ENCODE measurements at regions not wholly inside any gene's neighbourhood (a gene's known extent, or its start where the extent isn't known, plus 50 kb on each side); places are given as distances from the start of the nearest gene placed in this dataset.
"Not testable (repeated sequence)": the region's sequence is repeated elsewhere in the genome, so short reads cannot be mapped to it uniquely, and the experiment has no call there.

DNA sequence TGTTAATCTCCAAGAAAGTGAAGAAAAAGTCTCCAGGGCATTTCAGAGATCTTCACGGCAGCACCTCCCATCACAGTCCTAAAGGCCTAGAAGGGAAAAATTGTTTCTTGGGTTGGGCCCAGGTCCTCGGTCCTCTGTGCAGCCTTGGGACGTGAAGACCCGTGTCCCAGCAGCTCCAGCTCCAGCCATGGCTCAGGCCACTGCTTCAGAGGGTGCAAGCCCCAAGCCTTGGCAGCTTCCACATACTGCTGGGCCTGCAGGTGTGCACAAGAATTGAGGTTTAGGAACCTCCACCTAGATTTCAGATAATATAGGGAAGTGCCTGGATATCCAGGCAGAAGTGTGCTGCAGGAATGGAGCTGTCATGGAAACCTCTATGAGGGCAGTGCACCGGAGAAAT is 176.2 kb upstream of the ZNF322 start:
- in situ Hi-C loops (cut with MboI; ENCODE audit: low pct_unique_long_range_greater_than_20kb, low sequenced_read_pairs, unreplicated experiment); DNase-seq (ENCODE audit: low spot score): not testable (repeated sequence)

DNA sequence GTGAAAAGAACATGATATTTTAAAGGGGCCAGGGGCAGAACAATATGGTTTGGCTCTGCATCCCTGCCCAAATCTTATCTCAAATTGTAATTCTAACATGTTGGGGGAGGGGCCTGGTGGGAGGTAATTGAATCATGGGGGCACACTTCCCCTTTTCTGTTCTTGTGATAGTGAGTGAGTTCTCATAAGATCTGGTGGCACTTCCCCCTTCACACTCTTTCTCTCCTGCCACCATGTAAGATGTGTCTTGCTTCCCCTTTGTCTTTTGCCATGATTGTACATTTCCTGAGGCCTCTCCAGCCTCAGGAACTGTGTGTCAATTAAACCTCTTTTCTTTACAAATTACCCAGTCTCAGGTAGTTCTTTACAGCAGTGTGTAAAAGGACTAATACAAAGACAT is 177.1 kb upstream of the ZNF322 start:
- in situ Hi-C loops (cut with MboI; ENCODE audit: low pct_unique_long_range_greater_than_20kb, low sequenced_read_pairs, unreplicated experiment) = not testable (repeated sequence)

DNA sequence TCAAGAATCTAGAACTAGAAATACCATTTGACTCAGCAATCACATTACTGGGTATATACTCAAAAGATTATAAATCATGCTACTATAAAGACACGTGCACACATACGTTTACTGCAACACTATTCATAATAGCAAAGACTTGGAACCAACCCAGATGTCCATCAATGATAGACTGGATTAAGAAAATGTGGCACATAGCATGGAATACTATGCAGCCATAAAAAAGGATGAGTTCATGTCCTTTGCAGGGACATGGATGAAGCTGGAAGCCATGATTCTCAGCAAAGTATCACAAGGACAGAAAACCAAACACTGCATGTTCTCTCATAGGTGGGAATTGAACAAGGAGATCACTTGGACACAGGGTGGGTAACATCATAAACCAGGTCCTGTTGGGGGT is 185.3 kb upstream of the ZNF322 start:
- in situ Hi-C loops (cut with MboI; ENCODE audit: low pct_unique_long_range_greater_than_20kb, low sequenced_read_pairs, unreplicated experiment); DNase-seq (ENCODE audit: low spot score): not testable (repeated sequence)

More for the DNA sequence above, 177.1 kb upstream of the ZNF322 start:
- not testable (repeated sequence) for DNase-seq (ENCODE audit: low spot score)

DNA sequence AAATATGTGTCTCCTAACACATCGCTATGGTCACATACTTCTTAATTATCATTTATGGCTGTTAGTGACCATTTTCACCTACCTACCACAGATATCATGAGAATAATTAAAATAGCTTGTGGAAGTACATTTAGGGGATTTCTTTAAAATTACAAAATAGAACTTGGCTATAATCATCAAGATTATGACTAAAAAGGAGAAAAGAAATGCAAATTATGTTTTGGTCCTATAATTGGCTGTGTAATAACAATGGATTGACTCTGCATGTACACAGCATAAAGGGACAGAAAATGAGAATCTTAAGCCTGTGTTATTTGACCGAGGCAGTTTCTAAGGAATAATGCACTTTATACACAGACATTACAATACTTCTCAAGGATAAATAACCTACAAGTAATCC is 197.7 kb upstream of the ZNF322 start:
- in situ Hi-C loops (cut with MboI; ENCODE audit: low pct_unique_long_range_greater_than_20kb, low sequenced_read_pairs, unreplicated experiment) = not testable (repeated sequence)

DNA sequence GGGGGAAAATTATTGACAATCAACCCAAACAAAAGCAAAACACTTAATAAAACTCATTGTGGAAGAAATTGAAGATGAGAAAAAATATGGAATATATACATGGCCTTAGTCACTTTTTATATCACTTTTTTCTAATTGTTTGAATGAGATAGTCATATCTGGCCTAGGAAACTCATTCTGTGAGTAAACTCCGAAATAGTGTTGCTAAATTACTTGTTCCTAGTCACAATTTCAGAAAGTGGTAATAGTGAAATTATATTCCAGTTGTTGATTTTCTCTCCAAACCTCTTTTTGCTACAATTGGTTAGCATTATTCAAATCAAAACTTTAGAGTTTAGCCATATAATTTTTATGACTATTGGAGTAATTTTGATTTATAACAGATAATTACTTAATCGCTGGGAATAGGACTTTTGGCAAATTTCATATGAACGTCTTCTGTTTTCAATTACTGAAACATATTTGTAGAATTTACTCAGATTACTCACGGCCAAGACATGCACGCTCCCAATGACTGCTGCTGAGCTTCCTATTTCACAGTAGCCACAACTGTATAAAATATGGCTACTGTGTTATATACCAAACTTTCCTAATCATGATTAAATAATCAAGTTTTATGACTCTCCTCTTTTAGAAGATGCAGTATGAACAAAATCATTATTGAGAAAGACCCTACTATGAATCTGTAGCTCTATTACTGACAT is 199.7 kb upstream of the ZNF322 start:
- in situ Hi-C loops (cut with MboI; ENCODE audit: low pct_unique_long_range_greater_than_20kb, low sequenced_read_pairs, unreplicated experiment); DNase-seq (ENCODE audit: low spot score): not testable (repeated sequence)

More for the DNA sequence above, 197.7 kb upstream of the ZNF322 start:
- not testable (repeated sequence) for DNase-seq (ENCODE audit: low spot score)

DNA sequence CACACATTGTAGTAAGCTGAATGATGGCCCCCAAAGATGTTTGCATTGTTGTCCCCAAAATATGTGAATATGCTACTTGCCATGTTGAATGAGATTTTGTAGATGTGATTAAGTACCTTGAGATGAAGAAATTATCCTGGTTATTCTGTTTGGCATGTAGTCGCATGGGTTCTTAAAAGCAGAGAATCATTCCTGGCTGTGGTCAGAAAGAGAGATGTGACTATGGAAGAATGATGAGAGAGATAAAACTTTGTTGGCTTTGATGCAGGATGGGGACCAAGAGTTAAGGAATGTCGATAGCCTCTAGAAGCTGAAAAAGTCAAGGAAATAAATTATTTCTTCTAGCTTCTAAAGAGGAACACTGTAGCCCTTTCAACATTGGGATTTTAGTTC is 200.2 kb upstream of the ZNF322 start:
- DNase-seq (ENCODE audit: low spot score); in situ Hi-C loops (cut with MboI; ENCODE audit: low pct_unique_long_range_greater_than_20kb, low sequenced_read_pairs, unreplicated experiment): not testable (repeated sequence)

DNA sequence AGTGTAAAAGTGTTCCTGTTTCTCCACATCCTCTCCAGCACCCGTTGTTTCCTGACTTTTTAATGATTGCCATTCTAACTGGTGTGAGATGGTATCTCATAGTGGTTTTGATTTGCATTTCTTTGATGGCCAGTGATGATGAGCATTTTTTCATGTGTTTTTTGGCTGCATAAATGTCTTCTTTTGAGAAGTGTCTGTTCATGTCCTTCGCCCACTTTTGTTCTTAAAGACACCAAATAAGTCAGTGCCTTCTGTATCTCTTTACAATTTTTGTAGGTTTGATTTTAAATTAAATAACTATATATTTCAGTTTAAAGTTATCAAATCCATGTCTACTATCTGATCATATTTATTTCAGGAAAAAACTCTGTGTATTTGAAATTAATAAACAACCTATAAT is 202.4 kb upstream of the ZNF322 start:
- in situ Hi-C loops (cut with MboI; ENCODE audit: low pct_unique_long_range_greater_than_20kb, low sequenced_read_pairs, unreplicated experiment) = not testable (repeated sequence)

DNA sequence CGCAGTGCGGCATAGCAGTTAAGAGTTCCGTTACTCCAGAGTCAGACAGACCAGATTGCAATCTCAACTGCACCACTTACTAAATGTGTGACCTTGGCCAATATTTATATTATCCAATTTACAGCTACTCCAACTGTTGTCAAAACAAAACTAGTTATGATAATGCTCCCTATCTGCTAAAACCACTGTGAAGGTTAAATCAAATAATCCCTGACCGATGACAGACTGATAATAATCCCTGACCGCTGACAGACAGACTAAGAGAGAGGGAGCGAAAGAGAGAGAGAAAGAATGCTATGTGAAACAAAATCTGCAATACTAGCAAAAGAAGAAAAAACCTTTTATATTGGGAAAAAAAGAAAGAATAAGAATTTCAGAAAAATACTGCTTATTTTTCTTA is 204.1 kb upstream of the ZNF322 start:
- in situ Hi-C loops (cut with MboI; ENCODE audit: low pct_unique_long_range_greater_than_20kb, low sequenced_read_pairs, unreplicated experiment); DNase-seq (ENCODE audit: low spot score): not testable (repeated sequence)

More for the DNA sequence above, 202.4 kb upstream of the ZNF322 start:
- not testable (repeated sequence) for DNase-seq (ENCODE audit: low spot score)

DNA sequence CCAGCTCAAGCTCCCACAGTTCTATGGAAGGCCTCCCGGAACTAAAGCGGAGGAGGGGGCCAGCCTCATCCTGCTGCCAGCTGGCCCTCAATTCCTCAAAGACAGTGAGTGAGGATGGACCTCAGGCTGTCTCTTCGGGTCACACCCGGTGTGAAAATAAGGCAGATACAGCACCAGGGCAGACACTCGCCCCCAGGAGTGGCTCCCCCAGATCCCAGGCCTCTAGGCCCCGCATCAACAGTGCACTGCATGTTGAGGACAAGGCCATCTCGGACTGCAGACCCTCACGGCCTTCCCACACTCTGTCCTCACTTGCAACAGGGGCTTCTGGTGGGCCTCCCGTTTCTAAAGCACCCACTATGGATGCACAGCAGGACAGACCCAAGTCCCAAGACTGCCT is 239.2 kb upstream of the ZNF322 start:
- in situ Hi-C loops (cut with MboI; ENCODE audit: low pct_unique_long_range_greater_than_20kb, low sequenced_read_pairs, unreplicated experiment); DNase-seq (ENCODE audit: low spot score): not testable (repeated sequence)

DNA sequence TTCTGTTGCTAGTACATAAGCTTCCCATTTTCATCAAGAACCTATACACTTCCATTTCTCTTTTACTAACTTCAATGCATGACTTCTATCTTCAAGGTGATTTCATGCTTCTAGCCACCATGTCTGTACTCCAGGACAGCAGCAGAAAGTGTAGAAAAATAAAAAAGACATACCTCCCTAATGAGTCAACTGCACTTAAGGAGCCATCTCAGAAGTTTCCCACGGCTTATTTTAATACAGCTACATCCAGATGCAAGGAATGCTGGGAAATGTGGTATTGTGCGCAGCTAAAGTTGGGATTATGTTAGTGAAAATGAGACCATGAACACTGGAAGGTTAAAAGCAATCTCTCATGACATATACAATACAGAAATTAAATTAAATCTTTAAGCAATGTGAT is 264.7 kb upstream of the ZNF322 start:
- DNase-seq (ENCODE audit: low spot score); in situ Hi-C loops (cut with MboI; ENCODE audit: low pct_unique_long_range_greater_than_20kb, low sequenced_read_pairs, unreplicated experiment): not testable (repeated sequence)

DNA sequence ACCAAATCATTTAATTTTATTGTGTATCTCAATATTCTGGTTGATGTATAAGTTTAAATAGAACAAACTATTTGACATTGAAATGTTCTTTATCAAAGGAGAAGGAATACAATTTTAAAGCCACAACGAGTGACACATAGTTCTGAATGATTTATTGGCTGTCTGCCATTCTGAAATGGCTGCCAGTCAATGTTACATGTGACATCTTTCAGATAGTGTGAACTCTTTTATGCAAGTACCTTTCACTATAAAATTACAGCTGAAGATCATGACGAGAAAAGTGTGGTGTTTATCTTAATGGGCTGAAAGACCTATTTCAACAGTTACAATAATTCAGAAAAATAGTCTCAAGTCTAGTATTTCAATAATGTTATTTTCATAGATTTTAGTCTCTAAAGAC is 268.6 kb upstream of the ZNF322 start:
- DNase-seq (ENCODE audit: low spot score); in situ Hi-C loops (cut with MboI; ENCODE audit: low pct_unique_long_range_greater_than_20kb, low sequenced_read_pairs, unreplicated experiment): not testable (repeated sequence)

DNA sequence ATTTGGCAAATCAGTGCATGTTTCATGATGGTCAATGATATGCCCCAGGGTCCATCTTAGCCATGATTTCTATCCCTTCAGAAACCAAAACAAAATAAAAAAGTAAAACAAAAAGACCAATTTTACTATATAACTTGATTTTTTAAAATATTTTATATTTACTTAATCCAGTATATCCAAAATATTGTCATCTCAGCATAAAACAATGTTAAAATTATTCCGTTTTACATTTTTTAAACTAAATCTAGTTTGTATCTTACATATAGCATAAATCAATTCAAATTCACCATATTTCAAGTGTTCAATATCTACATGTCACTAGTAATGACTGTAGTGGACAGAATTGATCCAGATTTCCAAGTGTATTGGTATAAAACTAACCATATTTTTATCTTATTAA is 277.7 kb upstream of the ZNF322 start:
- not testable (repeated sequence) for DNase-seq (ENCODE audit: low spot score)

DNA sequence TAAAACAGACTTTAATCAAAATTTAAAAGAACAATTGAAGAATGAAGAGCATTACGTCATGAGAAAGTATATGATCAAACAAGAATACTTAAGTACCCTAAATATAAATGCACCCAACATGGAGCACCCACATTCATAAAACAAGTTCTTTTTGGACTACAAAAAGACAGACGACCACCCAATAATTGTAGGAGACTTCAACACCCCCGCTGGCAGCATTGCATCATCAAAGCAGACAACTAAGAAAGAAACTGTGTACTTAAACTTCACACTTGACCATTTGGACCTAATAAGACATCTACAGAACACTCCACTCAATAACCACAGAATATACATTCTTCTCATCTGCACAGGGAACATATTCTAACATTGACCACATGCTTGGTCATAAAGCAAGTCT is 291.7 kb upstream of the ZNF322 start:
- DNase-seq (ENCODE audit: low spot score); in situ Hi-C loops (cut with MboI; ENCODE audit: low pct_unique_long_range_greater_than_20kb, low sequenced_read_pairs, unreplicated experiment): not testable (repeated sequence)

More for the DNA sequence above, 277.7 kb upstream of the ZNF322 start:
- in situ Hi-C loops (cut with MboI; ENCODE audit: low pct_unique_long_range_greater_than_20kb, low sequenced_read_pairs, unreplicated experiment) = not testable (repeated sequence)

DNA sequence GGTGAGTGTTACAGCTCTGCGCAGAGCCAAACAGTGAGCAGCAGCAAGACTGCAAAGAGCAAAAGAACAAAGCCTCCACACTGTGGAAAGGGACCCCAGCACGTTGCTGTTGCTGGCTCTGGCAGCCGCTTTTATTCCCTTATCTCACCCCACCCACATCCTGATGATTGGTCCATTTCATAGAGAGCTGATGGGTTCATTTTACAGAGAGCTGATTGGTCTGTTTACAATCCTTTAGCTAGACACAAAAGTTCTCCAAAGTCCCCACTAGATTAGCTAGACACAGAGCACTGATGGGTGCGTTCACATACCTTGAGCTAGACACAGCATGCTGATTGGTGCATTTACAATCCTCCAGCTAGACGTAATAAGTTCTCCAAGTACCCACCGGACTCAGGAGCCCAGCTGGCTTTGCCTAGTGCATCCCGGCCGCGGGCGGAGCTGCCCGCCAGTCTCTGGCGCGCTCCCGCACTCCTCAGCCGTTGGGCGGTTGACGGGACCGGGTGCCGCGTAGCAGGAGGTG is 291.4 kb upstream of the PRSS16 start:
- in situ Hi-C loops (cut with MboI; ENCODE audit: low pct_unique_long_range_greater_than_20kb, low sequenced_read_pairs, unreplicated experiment); DNase-seq (ENCODE audit: low spot score): not testable (repeated sequence)
